PC-3 (cell line): ENCODE measurements at regions not wholly inside any gene's neighbourhood (a gene's known extent, or its start where the extent isn't known, plus 50 kb on each side); places are given as distances from the start of the nearest gene placed in this dataset.

Source experiments
- CTCF ChIP-seq: fragments of 300-600 bp; sonication (generic); conservative IDR thresholded peaks from 2 replicates; pipeline ENCODE4 v1.5.1; 2017; ENCODE audit warnings: antibody characterized with exemption, low read depth, mild to moderate bottlenecking, low read length
- EZH2 ChIP-seq: fragments of 300-600 bp; sonication (generic); IDR thresholded peaks from one replicate; pipeline ENCODE4 v1.6.1; 2017; ENCODE audit warnings: antibody characterized with exemption, mild to moderate bottlenecking, low read length; ENCODE audit not compliant: unreplicated experiment

GRCh38 chr2:236781933-236782816, 212.6 kb downstream of the ACKR3 start:
- TF ChIP-seq CTCF: no peak
- TF ChIP-seq EZH2: no peak
